Common myeloid progenitor, CD34-positive (primary cell): ENCODE measurements at regions not wholly inside any gene's neighbourhood (a gene's known extent, or its start where the extent isn't known, plus 50 kb on each side); places are given as distances from the start of the nearest gene placed in this dataset.

ENCODE experiments used
- CTCF ChIA-PET: fragments of 350-600 bp; sonication (Branson Sonifier 250); formaldehyde crosslinking; loops from one replicate; lab custom pipeline; 2021; ENCODE audit warnings: antibody characterized with exemption; lab: Charles Lee
- POLR2A ChIA-PET: fragments of 350-600 bp; sonication (Branson Sonifier 250); formaldehyde crosslinking; loops from one replicate; lab custom pipeline; 2021; ENCODE audit warnings: antibody characterized with exemption; lab: Charles Lee
- DNase-seq, 3 donors: peaks; one replicate each; pipeline versions ENCODE4 v3.0.0 to v3.0.0-alpha.2; 2013
- H3K27ac ChIP-seq, 2 experiments: 1 replicate in 1 of 2; 2 replicates in 1 of 2; pipeline ENCODE4 v1.7.0; 2013; ENCODE audit warnings: inconsistent platforms in 2 of 2, low read length in 2 of 2, mild to moderate bottlenecking in 2 of 2, low read depth in 1 of 2, moderate library complexity in 1 of 2; ENCODE audit not compliant: severe bottlenecking in 2 of 2, insufficient read depth in 1 of 2, poor library complexity in 1 of 2
- H3K27me3 ChIP-seq, 5 experiments: replicated peaks in 2 of 5; 1 replicate in 3 of 5; 2 replicates in 2 of 5; pipeline versions ENCODE4 v1.6.1 to v1.7.0; 2013; ENCODE audit warnings: low read length in 4 of 5, mild to moderate bottlenecking in 2 of 5, moderate library complexity in 2 of 5, inconsistent platforms in 1 of 5; ENCODE audit not compliant: insufficient read depth in 5 of 5, control insufficient read depth in 4 of 5
- H3K36me3 ChIP-seq, 4 experiments: 1 replicate in 2 of 4; 2 replicates in 2 of 4; pipeline versions ENCODE4 v1.6.1 to v1.7.0; 2013; ENCODE audit warnings: low read length in 3 of 4, control low read depth in 1 of 4, mild to moderate bottlenecking in 1 of 4; ENCODE audit not compliant: control insufficient read depth in 4 of 4, insufficient read depth in 4 of 4
- H3K4me1 ChIP-seq, 4 experiments: 1 replicate in 3 of 4; 2 replicates in 1 of 4; pipeline versions ENCODE4 v1.6.1 to v1.7.1; 2013; ENCODE audit warnings: low read length in 3 of 4, mild to moderate bottlenecking in 3 of 4, control low read depth in 1 of 4, inconsistent platforms in 1 of 4, moderate library complexity in 1 of 4; ENCODE audit not compliant: control insufficient read depth in 4 of 4, insufficient read depth in 4 of 4; ENCODE audit errors: control extremely low read depth in 1 of 4
- H3K4me3 ChIP-seq, 7 experiments: 1 replicate in 4 of 7; 2 replicates in 3 of 7; pipeline versions ENCODE4 v1.5.1 to v1.7.0; 2013; ENCODE audit warnings: mild to moderate bottlenecking in 7 of 7, low read length in 6 of 7, moderate library complexity in 6 of 7, inconsistent platforms in 2 of 7, low read depth in 2 of 7, control low read depth in 1 of 7; ENCODE audit not compliant: insufficient read depth in 4 of 7, control insufficient read depth in 1 of 7; ENCODE audit errors: extremely low read depth in 1 of 7
- H3K9me3 ChIP-seq, 5 experiments: 1 replicate in 4 of 5; 2 replicates in 1 of 5; pipeline versions ENCODE4 v1.6.1 to v1.7.1; 2013; ENCODE audit warnings: low read length in 4 of 5, mild to moderate bottlenecking in 2 of 5, inconsistent platforms in 1 of 5, low read depth in 1 of 5, moderate library complexity in 1 of 5; ENCODE audit not compliant: control insufficient read depth in 4 of 5, insufficient read depth in 2 of 5; ENCODE audit errors: control extremely low read depth in 1 of 5
- WGBS: methylation state at CpG from one replicate; pipeline ENCODE4 v1.1.5; 2013; ENCODE audit not compliant: insufficient coverage; 5-methylcytosine and 5-hydroxymethylcytosine counted together

DNA sequence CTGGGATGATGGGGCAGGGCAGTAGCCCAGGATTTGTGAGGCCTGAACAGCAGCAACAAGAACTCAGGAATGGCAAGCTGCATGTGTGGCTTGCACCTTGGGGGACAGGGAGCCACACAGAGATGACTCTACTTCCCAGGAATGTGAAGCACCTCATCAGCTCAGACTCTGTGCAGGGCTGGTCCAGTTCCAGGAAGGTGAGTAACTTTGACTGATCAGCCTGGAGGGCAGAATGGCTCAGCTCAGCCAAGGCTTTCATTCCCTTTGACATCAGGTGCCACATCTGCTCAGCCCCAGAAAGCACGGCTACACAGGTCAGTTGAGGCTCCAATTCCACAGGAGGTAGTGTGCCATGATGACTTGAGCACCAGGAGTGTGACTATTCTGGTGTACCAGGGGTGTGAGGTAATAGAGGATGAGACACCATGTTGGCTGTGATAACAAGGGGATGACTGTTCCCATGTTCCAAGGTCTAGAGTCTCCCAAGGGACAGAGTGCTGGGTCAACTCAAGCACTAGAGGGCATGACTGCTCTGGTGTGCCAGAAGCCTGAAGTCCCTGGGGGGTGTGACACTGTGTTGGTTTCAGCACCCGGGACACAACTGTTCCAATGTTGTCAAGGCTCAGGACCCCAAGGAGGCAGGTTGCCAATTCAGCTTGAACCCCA, 625.8 kb upstream of the ADGRL2 start:
- no peaks in the 10 kb centered on the region for H3K4me1 ChIP-seq
- DNase-seq = no peak
- peaks cover 0 to 17% (median 0%) of the 10 kb centered on the region in 5 experiments for H3K9me3 ChIP-seq
- no peak overlapping the region for H3K4me3 ChIP-seq
- H3K27me3 ChIP-seq = no peaks in the 10 kb centered on the region
- no peaks in the 10 kb centered on the region for H3K36me3 ChIP-seq
- POLR2A ChIA-PET = no interaction called here
- CTCF ChIA-PET = no interaction called here
- WGBS = 94% methylated on average over 2 of the region's 2 CpGs
- H3K27ac ChIP-seq = no peak overlapping the region

DNA sequence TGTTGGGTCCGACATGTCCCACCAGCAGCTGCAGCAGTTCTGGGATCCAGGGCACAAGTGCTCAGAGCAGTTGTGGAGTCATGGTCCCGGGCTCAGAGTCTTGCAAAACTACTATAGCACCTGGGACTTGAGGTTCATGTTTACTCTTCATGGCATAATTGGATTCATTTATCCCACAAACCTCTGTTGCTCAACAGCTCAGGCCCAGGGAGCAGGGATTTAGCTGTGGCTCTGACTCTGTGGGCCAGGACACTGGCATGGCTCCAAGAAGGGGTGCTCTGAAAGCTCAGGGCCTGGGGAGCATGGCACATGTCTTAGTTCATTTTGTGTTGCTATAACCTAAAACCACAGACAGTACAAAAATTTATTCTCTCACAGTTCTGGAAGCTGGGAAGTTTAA, 626.7 kb upstream of the ADGRL2 start:
- Histone ChIP-seq H3K27ac (no peak overlapping the region), H3K4me3 (no peak overlapping the region), H3K36me3 (no peaks in the 10 kb centered on the region), H3K9me3 (peaks cover 0 to 17% (median 0%) of the 10 kb centered on the region in 5 experiments), H3K27me3 (no peaks in the 10 kb centered on the region), H3K4me1 (no peaks in the 10 kb centered on the region)
- WGBS = 94% methylated on average over 2 of the region's 2 CpGs
- no peak for DNase-seq
- ChIA-PET POLR2A (no interaction called here), CTCF (no interaction called here)

DNA sequence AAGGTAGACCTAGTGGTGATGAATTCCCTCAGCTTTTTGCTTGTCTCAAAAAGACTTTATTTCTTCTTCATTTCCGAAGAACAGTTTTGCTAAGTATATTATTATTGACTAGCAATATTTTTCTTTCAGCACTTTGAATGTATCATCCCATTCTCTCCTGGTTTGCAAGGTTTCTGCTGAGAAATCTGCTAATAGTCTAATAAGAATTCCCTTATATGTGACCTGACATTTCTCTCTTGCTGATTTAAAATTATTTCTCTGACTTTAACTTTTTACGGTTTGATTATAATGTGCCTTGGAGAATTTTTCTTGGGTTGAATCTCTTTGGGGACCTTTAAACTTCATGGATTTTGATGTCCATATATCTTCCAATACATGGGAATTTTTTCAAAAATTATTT, 628.3 kb upstream of the ADGRL2 start:
- Histone ChIP-seq H3K4me1 (no peaks in the 10 kb centered on the region), H3K36me3 (no peaks in the 10 kb centered on the region), H3K27me3 (no peaks in the 10 kb centered on the region), H3K9me3 (peaks cover 0 to 17% (median 0%) of the 10 kb centered on the region in 5 experiments), H3K27ac (no peak overlapping the region), H3K4me3 (no peak overlapping the region)
- ChIA-PET POLR2A (no interaction called here), CTCF (no interaction called here)
- WGBS = no CpG with 5 or more reads among the region's 2 CpGs
- DNase-seq = no peak

DNA sequence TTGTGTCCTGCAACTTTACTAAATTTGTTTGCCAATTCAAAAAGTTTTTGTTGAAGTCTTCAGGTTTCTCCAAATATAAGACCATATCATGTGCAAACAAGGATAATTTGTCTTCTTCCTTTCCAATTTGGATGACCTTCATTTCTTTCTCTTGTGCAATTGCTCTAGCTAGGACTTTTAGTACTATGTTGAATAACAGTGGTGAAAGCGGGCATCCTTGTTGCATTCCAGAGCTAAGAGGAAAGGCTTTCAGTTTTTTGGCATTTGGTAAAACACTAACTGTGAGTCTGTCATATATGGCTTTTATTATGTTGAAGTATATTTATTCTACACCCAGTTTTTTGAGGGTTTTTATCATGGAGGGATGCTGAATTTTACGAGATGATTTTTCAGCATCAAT, 630.0 kb upstream of the ADGRL2 start:
- Histone ChIP-seq H3K9me3 (peaks cover 0 to 17% (median 0%) of the 10 kb centered on the region in 5 experiments), H3K4me3 (no peak overlapping the region), H3K27ac (no peak overlapping the region), H3K36me3 (no peaks in the 10 kb centered on the region), H3K27me3 (no peaks in the 10 kb centered on the region), H3K4me1 (no peaks in the 10 kb centered on the region)
- ChIA-PET POLR2A (no interaction called here), CTCF (no interaction called here)
- no peak for DNase-seq
- no CpG with 5 or more reads among the region's 2 CpGs for WGBS

DNA sequence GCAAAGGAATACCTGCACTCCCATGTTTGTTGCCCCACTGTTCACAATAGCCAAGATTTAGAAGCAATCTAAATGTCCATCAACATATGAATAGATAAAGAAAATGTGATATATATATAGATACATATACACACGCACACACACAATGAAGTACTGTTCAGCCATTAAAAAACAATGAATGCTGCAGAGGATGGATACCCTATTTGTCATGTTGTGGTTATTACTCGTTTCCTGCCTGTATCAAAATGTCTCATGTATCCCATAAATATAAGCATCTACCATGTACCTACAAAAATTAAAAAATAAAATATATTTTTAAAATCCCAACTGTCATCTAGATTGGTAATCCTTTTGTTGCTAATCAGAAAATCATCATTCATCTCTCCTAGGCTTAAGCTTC, 634.8 kb upstream of the ADGRL2 start:
- ChIA-PET CTCF (no interaction called here), POLR2A (no interaction called here)
- no peaks in the 10 kb centered on the region for H3K36me3 ChIP-seq
- H3K9me3 ChIP-seq = peaks cover 0 to 3% (median 0%) of the 10 kb centered on the region in 5 experiments
- no peak overlapping the region for H3K27ac ChIP-seq
- no peaks in the 10 kb centered on the region for H3K27me3 ChIP-seq
- no CpG with 5 or more reads among the region's 2 CpGs for WGBS
- no peak for DNase-seq
- H3K4me1 ChIP-seq = no peaks in the 10 kb centered on the region
- no peak overlapping the region for H3K4me3 ChIP-seq

DNA sequence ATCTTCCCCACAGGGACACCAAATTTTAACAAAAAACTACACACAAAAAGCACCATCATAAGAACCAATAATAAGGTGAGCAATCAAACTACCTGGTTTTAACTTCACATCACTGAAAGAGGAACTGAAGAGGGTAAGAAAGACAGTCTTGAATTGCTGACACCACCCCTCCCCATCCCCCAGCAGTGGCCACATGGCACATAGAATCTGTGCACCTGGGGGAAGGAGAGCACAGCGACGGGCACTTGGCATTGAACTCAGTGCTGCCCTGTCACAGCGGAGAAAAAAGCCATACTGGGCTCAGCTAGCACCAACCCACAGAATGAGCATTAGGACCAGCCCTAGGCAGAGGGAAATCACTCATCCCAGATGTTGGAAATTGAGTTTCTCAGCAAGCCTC, 640.0 kb upstream of the ADGRL2 start:
- WGBS = 100% methylated on average over 1 of the region's 3 CpGs
- no peak overlapping the region for H3K27ac ChIP-seq

DNA sequence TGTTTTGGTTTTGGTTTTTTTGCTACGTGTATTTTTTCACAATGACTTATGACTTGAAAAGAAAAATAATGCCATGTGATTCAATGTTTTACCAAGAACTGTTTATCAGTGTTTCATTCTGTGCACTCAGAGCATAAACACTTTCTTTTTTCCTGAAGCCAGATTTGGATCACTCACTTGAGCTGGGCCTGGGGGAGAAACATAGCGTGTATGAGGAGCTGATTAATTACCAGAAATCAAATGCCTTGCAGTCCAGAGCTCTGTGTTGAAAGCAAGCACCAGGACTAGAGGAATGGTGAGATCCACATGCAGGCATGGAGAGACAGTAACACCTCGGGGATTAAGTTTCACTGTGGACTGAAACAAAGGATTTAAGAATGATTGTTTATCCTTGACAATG, 642.1 kb upstream of the ADGRL2 start:
- Histone ChIP-seq H3K27ac (no peak overlapping the region), H3K4me3 (no peak overlapping the region), H3K27me3 (no peaks in the 10 kb centered on the region), H3K36me3 (no peaks in the 10 kb centered on the region), H3K4me1 (no peaks in the 10 kb centered on the region), H3K9me3 (peaks cover 0 to 2% (median 0%) of the 10 kb centered on the region in 5 experiments)
- POLR2A ChIA-PET = no interaction called here
- WGBS = 100% methylated on average over 2 of the region's 3 CpGs
- no peak for DNase-seq
- CTCF ChIA-PET = no interaction called here

More for the DNA sequence above, 640.0 kb upstream of the ADGRL2 start:
- no peak for DNase-seq
- ChIA-PET CTCF (no interaction called here), POLR2A (no interaction called here)
- peaks cover 0 to 3% (median 0%) of the 10 kb centered on the region in 5 experiments for H3K9me3 ChIP-seq
- no peaks in the 10 kb centered on the region for H3K27me3 ChIP-seq
- no peak overlapping the region for H3K4me3 ChIP-seq
- H3K4me1 ChIP-seq = no peaks in the 10 kb centered on the region
- no peaks in the 10 kb centered on the region for H3K36me3 ChIP-seq
